BE2C (cell line): ENCODE measurements at regions not wholly inside any gene's neighbourhood (a gene's known extent, or its start where the extent isn't known, plus 50 kb on each side); places are given as distances from the start of the nearest gene placed in this dataset.

Experiments
- DNase-seq: peaks from one replicate; pipeline ENCODE4 v3.0.0-alpha.2; 2020
- H3K27me3 ChIP-seq: fragments of 250-450 bp; sonication (Bioruptor Pico); 2 replicates; pipeline ENCODE4 v1.5.1; 2020; ENCODE audit warnings: mild to moderate bottlenecking
- H3K36me3 ChIP-seq: fragments of 250-450 bp; sonication (Bioruptor Pico); 2 replicates; pipeline ENCODE4 v1.5.1; 2020; ENCODE audit warnings: mild to moderate bottlenecking
- H3K4me1 ChIP-seq: fragments of 250-450 bp; sonication (Bioruptor Pico); 2 replicates; pipeline ENCODE4 v1.5.1; 2020
- H3K4me3 ChIP-seq: 2 replicates; pipeline ENCODE4 v1.5.1; 2011; ENCODE audit warnings: low read depth, low read length
- H3K9me3 ChIP-seq: fragments of 250-450 bp; sonication (Bioruptor Pico); 2 replicates; pipeline ENCODE4 v1.5.1; 2020
- TF ChIP-seq, protein P1 (sequence below): IDR thresholded peaks from 2 replicates; pipeline ENCODE4 v1.5.1; 2012; ENCODE audit warnings: mild to moderate bottlenecking, low read depth, low read length

DNA sequence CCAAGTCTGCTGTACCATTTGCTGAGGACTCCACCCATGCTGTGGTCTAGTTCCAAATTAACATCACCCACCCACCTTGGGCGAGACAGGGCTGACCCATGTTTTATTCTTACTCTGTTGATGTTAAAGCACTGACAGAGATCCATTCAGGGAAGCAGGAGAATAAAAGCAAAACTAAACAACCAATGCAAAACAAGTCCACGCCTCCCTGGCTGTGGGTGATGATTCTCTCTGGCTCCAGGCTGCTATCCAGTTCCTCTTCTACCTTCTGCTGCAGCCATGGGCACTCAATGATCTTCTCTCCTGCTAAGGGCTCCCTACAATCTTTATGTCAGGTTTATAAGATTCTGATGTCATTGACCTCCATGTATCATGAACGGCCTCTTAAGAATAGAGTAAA lies 786.6 kb upstream of the ID2 start:
- H3K9me3 ChIP-seq: no peaks in the 10 kb centered on the region; the same call in 1 of the 2 replicates
- no peaks in the 10 kb centered on the region for H3K36me3 ChIP-seq
- DNase-seq: no peak
- no peaks in the 10 kb centered on the region for H3K27me3 ChIP-seq
- peaks cover 14% of the 10 kb centered on the region for H3K4me1 ChIP-seq
- H3K4me3 ChIP-seq: no peak overlapping the region
- TF ChIP-seq, protein P1, sequence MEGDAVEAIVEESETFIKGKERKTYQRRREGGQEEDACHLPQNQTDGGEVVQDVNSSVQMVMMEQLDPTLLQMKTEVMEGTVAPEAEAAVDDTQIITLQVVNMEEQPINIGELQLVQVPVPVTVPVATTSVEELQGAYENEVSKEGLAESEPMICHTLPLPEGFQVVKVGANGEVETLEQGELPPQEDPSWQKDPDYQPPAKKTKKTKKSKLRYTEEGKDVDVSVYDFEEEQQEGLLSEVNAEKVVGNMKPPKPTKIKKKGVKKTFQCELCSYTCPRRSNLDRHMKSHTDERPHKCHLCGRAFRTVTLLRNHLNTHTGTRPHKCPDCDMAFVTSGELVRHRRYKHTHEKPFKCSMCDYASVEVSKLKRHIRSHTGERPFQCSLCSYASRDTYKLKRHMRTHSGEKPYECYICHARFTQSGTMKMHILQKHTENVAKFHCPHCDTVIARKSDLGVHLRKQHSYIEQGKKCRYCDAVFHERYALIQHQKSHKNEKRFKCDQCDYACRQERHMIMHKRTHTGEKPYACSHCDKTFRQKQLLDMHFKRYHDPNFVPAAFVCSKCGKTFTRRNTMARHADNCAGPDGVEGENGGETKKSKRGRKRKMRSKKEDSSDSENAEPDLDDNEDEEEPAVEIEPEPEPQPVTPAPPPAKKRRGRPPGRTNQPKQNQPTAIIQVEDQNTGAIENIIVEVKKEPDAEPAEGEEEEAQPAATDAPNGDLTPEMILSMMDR: no peak

DNA sequence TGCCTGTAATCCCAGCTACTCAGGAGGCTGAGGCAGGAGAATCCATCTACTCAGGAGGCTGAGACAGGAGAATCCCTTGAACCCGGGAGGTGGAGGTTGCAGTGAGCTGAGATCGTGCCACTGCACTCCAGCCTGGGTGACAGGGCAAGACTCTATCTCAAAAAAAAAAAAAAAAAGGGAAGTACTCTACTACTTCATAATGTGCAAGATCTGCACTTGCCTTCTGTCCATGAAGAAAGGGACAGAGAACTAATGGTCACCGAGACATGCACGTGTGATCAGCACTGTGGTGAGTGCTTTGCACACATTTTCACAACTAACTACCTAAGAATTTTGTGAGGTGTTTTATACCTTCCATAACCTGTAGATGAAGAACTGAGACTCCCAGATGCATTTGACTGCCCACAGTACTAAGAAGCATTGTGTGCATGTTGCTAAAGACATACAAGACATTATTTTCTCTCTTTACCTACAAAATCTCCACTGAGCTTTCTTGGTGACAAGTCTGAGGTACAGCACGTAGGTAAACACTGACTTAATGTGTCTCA lies 784.8 kb upstream of the ID2 start:
- TF ChIP-seq, protein P1: no peak
- no peaks in the 10 kb centered on the region; the same call in 1 of the 2 replicates for H3K9me3 ChIP-seq
- peaks cover 14% of the 10 kb centered on the region for H3K4me1 ChIP-seq
- H3K4me3 ChIP-seq: no peak overlapping the region
- H3K27me3 ChIP-seq: no peaks in the 10 kb centered on the region
- no peaks in the 10 kb centered on the region for H3K36me3 ChIP-seq
- DNase-seq: no peak

DNA sequence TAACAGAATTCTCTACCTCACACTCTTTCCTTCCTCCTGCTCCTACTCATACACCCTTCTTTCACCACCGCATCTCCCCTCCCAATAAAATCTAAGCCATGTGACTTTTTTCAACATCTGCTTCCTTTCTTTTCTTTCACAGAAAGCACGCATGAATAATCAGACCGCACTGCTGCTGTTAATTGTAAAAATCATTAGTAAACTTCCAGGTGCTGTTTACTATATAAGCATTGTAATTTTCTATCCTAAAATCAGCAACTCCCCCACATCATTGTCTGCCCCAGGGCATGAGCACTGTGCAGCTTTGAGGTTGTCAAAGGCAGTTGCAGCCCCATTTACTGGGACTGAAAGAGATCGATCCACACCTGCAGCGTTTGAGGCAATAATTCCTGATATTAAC lies 782.6 kb upstream of the ID2 start:
- H3K9me3 ChIP-seq: no peaks in the 10 kb centered on the region; the same call in 1 of the 2 replicates
- DNase-seq: peak; percentile 62
- H3K4me3 ChIP-seq: no peak overlapping the region
- no peaks in the 10 kb centered on the region for H3K27me3 ChIP-seq
- no peaks in the 10 kb centered on the region for H3K36me3 ChIP-seq
- TF ChIP-seq, protein P1: no peak
- peaks cover 14% of the 10 kb centered on the region for H3K4me1 ChIP-seq

DNA sequence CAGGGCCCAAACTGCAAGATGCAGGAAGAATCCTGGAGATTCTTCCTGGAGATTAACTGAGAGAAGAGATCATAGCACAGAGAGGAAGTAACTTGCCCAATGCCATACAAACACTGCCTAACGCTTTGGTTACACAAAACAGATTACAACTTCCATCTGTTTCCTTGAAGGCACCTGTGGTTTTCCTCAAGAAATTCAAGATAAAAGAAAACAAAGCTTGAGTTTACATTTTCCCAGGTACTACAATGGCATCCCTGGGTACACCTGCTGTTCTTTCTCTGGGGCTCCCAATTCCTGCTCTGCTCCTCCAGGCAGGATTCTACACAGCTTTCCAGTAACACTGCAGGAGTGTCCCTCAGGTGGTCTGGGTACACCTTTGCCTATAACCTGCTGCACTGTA lies 781.9 kb upstream of the ID2 start:
- Histone ChIP-seq H3K4me3 (no peak overlapping the region), H3K9me3 (no peaks in the 10 kb centered on the region), H3K4me1 (peaks cover 14% of the 10 kb centered on the region), H3K36me3 (no peaks in the 10 kb centered on the region), H3K27me3 (no peaks in the 10 kb centered on the region)
- DNase-seq: no peak
- TF ChIP-seq, protein P1: no peak

DNA sequence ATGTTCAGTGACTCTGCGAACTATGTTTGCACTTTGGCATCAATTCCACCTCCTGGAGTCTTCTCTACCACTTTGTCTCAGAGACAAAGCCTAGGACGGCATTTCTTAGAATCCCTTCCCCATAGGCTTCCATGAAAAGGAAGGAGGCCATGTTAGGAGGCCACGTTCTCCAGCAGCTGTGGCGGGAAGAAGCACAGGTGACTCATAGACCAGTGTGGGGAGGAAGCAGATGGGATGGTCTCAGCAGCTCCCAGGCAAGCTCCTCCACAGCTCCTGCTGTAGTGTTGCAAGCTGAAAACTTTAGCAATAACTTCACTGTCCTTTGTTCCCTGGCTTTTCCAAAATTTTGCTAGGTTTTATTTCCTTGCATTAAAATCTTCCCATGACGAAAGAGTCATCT lies 781.3 kb upstream of the ID2 start:
- Histone ChIP-seq H3K27me3 (no peaks in the 10 kb centered on the region), H3K4me3 (no peak overlapping the region), H3K4me1 (peaks cover 10% of the 10 kb centered on the region), H3K9me3 (no peaks in the 10 kb centered on the region), H3K36me3 (no peaks in the 10 kb centered on the region)
- TF ChIP-seq, protein P1: no peak
- no peak for DNase-seq

DNA sequence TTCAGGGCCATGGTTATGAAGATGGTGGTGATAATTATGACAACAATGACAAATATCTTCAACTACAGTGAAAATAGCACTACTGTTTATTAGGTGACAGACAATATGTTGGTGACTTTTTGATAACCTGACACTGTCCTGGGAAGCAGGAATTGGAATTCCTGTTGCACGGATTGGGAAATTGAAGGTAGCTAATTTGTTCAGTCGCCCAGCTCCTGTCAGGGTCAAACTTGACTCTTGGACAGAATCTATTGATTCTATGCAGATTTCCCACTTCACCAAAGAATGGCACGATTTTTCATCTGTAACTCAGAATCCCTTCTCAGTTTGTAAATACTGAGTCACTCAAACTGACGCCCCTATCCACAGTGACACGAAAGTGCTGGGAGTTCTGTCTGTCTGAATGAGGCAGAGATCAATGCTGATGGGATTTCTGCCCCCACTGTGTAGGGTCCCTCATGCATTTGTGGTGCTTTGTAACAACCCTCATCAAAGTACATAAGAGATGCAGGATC lies 779.5 kb upstream of the ID2 start:
- H3K27me3 ChIP-seq: no peaks in the 10 kb centered on the region
- H3K4me1 ChIP-seq: peaks cover 10% of the 10 kb centered on the region
- DNase-seq: no peak
- TF ChIP-seq, protein P1: no peak
- no peak overlapping the region for H3K4me3 ChIP-seq
- no peaks in the 10 kb centered on the region for H3K36me3 ChIP-seq
- no peaks in the 10 kb centered on the region for H3K9me3 ChIP-seq
